Medulla oblongata (tissue), 1 donor: ENCODE measurements at regions not wholly inside any gene's neighbourhood (a gene's known extent, or its start where the extent isn't known, plus 50 kb on each side); places are given as distances from the start of the nearest gene placed in this dataset.
"Not testable (repeated sequence)": the region's sequence is repeated elsewhere in the genome, so short reads cannot be mapped to it uniquely, and the experiment has no call there.

Experiments used
- DNase-seq: peaks from one replicate; pipeline ENCODE4 v3.0.0-alpha.2; 2015; ENCODE audit errors: extremely low spot score

DNA sequence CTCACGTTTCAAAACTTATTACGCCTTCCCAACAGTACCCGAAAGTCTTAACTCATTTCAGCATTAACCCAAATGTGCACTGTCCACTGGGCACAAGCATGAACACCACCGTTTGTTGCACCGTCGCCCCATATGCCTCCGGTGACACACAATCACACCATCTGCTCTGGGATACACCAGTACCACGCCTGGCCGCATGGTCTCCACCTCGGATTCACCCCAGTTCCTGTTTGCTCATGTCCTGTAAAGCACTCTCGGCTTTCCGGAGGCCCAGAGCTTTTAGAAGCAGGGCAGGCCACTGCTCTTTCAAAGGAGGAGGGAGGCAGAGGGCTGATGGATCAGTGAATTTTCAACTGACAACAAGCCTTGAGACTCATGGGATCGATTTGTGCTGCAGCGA lies 1570.0 kb upstream of the DEFB115 start:
- no peak for DNase-seq

DNA sequence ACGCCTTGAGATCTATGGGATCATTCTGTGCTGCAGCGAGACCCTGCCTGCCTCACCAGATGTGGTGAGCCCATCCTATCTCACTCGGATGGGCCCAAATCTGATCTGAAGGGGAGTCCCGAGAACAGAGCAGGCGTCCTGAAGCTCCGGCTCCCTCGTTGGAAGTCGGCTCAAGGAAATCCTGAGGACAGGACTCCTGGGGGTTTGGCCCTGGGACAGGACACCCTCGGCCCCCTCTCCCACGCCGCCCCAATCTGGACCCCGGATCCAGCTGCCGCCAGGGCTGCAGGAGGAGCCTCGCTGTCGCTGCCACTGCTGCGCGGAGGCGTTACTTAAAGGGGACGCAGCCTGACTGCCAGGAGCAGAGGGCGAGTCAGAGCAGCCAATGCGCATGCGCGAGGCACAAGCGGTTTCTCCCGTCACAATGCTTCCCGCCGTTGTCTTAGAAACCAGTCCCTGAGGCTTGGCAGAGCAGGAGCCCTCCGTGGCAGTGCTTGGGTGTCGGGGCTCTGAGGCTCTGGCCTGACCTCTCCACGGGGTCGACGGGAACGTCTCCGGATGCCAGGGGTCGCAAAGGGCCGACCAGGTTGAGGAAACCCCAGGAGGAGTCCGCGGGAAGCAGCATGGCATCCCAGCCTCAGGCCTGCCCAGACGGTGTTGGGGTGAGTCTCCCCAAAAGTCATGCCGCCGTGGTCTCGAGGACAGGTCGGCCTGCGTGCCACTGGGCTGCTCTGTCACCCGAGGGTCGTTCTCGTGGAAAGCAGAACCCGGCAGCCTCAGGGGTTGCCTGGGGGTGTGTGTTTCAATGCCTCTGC lies 1567.8 kb upstream of the DEFB115 start:
- DNase-seq: no peak

DNA sequence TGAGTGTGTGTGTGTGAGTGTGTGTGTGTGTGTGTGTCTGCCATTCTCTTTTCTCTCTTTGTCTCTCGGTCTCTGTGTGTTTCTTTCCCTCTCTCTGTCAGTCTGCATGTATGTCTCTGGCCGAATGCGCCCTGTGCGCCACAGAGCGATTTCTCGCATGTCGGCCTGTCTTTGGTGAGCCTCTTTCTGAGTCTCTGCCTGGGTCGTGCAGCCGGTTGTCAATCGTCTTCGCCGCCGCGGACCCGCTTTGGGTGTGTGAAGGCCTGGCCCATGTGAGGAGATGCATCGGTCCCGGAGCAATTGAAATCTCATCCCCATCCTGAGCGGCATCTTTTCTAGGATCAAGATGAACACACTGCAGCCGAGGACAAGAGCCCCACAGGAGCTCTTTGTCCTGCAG lies 1567.2 kb upstream of the DEFB115 start:
- DNase-seq: no peak

DNA sequence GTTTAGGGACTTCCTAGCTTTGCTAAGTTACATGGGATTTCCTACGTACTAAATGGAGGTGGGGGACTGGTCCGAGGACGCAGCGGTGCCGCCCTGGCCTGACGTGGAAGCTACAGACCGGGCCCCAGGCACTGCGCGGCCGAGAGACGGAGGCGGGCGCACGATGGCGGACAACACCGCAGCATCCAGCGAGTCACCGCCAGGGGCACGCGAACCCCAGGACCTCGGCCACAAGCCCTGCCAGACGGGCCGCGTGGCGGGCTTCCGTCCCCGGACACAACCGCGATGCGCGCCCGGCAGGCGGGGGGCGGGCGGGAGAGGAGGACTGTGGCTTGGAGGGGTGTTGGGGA lies 1516.9 kb upstream of the DEFB115 start:
- DNase-seq: no peak

DNA sequence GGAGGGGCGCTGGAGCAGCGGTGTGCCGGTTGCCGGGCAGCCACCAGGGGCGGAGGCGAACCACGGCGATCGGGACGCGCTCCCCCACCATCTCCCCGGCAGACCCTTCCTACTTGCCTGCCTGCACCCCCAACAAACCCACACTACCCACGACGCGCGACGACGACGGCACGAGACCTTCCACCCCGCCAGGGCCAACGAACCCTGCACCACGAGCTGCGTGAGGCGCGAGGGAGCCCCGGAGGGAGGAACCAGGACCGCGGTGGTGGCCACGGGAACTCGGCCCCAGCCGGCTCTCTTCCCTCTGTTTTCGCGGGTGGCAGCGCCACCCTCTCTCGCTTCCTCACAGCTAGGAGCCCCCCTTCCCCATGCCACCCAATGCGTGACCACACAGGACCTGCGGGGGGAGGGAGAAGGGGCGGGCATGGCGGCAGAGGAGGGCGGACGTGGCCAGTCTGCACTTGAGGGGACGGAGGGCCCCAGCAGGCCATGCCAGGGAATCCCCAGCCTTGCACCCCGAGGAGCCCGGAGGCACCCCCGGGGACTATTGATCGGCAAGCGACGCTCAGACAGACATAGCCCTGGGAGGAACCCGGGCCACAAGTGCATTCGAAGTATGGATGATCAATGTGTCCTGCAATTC lies 1516.4 kb upstream of the DEFB115 start:
- no peak for DNase-seq

DNA sequence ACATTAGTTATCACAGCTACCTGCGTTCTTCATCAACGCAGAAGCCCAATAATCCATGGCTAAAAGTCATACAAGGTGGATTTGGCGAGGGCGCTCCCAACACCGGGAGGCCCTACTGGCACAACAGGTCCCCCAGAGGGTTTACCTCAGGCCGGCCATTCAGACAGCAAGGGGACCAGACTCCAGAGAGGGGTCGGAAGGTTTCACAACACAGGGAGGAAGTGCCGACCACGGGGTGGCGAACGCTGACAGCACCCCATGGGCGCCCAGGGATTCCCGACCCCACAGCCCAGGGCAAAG lies 1515.9 kb upstream of the DEFB115 start:
- no peak for DNase-seq

DNA sequence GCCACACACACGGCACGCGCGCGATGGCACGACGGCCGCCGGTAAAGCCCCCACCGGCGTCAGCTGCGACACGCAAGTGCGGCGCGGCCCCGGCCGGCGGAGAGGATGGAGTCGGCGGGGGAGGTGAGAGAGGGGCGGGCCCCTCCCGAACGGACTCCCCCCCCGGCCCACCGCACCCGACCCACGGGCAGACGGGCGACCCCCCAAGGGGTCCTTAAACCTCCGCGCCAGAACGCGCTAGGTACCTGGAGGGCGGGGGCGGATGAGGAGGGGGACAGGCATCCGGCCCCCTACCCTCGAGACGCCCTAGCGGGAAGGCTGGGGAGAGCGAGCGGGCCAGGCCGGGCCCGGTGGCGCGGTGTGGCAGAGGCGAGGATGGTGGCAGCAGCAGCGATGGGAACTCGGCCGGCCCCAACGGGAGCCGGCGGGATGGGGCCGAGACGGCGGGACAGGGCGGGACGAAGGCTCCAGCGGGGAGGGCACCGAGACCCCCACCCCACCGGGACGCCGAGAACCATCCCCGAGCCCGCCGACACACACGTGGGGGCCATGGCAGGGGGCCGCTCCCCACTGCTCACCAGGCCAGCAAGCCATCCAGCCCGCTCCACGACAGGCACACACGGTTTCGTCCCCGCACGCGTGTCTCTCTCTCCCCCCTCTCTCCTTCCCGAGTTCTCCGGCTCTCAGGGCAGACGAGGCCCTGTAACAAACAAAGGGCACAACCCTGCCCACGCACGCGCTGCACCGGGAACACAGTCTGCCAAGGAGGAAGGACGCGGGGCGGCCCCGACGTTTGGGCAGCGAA lies 1515.4 kb upstream of the DEFB115 start:
- DNase-seq: no peak

DNA sequence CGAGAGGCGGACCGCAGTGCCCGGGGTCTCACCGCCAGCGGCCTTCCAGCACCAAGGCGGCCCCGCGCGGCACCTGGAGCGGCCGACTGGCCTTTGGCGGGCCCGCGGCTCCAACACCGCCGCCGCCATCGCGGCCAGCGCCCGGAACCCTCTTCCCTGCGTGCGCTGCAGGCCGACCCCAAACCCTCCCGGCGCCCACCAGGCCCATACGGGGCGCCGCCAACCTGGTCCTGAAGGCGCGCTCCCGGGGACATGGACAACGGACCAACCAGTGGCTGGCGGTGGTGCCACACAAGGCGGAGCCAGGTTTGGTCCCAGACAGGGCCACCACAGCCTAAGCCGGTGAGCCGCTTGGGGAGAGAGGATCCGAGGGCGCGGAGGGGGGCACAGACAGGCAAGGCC lies 1514.8 kb upstream of the DEFB115 start:
- no peak for DNase-seq

DNA sequence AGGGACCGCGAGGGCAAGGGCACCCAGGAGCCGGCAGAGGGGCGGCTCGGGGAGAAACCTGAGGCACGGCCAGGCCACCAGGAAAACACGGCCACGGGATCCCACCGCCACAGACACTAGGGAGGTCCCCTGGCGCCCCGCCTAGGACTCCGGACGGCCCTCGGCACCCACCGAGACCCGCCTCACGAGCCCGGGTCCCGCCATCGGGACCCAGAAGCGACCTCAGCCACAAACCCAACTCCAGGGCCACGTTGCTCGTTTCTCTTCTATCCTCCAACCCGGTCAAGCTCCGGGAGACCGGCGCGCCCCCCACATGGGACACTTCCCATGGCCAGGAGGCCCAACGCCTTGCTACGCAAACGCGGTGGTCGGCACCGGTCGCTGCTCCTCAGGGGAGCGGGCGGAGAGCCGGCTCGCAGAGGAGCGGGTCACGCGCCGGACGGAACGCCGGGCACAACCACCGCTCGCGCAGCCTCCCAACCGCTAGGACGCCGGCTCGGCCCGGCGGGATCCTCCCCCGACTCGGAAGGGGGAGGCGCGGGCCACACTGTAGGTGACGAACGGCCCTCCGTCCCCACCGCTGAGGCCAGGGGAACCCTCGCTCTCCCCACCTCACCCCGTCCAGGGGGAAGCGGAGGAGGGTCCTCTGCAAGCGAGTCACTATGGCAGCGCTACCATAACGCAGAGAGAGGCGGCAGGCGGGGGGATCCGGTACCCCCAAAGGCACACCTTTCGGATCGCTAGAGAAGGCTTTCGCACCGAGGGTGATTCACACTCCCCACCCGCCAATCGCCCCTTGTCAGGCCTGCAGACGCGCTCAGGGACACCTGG lies 1514.1 kb upstream of the DEFB115 start:
- DNase-seq: no peak

DNA sequence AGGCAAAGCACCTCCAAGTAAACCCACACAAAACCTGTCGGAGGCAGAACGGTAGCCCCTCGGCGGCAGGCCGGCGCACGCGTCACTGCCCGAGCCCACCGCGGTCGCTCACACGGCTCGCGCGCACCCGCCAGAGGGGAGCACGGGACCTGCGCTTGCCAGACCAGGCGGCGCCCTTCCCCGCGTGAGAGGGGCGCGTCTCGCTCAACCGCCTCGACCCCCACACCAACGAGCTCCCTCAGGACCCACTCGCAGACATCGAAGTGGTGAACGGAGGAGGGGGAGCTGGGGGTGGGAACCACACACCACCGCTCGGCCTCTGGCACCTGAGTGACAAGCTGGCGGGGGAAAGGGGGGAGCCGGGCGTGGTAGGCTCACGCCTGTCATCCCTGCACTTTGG lies 1513.4 kb upstream of the DEFB115 start:
- no peak for DNase-seq

DNA sequence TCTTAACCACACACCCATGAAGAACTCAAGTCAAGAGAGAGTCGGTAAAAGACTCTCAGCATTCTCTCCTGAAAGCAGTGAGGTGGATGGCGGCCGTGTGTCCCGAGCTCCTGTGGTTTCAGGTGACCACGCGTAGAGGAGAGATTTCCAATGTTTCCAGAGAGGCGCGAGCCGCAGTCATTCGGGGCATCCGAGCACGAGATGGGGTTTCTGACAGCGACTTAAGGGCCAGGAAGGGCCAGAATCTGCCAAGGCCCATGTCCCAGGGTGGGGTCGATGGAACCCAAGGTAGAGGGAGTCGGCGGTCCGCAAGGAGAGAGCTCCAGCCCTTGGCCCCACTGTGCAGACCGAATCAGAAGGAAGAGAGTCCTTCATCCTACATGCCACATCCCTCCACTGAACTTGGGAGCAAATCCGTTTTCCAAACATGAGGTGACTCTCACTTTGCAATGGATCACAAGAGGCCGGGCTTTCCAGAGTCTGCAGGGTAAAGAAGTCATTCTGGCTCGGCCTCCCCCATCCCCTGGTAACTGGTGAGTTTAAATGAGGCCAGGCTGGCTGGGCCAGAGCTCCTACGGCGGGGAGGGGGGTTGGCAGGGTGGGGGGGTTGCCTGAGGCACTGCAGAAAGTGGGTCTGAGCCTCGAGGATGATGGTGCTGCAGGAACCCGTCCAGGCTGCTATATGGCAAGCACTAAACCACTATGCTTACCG lies 1511.8 kb upstream of the DEFB115 start:
- not testable (repeated sequence) for DNase-seq

DNA sequence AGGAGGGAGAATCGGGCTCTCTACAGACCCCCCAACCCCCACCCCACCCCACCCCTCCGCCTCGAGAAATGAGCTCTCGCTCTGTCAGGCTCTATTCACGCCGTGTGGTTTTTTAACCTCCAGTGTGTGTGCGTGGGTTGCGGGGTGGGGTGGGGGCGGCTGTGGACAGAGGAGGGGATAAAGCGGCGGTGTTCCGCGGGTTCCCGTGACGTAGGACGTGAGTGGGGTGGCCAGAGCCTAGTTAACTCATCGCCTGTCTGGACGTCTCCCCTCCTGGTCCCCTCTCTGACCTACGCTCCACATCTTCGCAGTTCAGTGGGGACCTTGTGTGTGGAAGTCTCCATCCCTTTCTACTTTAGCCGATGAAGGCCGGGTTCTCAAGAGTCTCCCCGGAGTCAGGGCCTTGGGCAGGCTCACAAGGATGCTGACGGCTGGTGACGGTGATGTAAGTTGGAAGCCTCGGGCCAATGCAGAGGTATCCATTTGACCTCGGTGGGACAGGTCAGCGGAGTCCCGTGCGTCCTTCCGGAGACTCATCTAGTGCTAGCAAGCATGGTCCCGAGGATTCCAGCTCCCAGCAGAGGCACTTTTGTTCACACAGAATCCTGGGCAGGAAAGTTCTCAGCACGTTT lies 1507.1 kb upstream of the DEFB115 start:
- no peak for DNase-seq

DNA sequence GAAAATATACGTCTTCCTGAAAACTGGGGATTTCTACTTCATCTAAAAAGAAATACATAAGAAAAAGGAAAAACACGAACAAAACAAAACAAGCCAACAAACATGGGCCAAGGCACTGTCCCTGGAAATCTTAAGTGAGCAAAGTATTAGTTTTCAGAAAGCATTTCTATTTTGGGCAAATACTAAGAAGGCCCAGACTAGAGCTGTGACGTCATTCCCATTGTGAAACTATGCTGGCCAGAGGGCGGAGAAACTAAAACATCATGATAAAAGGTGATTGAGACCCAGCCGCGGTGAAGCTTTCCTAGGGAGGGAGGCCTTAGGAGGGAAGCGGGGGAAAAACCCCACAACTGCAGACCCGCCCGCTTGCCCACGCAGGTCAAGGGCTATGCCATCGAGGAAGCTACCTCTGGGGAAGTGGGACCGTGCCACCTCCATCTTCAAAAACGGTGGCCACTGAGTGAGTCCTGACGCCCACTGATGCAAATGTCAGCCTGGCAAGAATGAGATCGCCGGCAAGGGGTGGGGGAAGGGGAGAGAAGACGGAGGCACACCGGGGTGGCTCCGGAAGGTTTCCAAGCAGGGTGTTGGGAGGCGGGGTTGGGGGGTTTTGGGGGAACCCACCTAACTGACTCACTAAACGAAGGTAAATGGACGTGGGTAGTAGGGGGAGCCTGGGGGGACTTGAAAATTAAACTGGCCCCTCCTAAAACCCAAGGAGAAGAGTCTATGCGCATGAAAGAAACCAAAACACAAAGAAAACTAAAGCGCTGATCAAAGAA lies 1504.6 kb upstream of the DEFB115 start:
- not testable (repeated sequence) for DNase-seq

DNA sequence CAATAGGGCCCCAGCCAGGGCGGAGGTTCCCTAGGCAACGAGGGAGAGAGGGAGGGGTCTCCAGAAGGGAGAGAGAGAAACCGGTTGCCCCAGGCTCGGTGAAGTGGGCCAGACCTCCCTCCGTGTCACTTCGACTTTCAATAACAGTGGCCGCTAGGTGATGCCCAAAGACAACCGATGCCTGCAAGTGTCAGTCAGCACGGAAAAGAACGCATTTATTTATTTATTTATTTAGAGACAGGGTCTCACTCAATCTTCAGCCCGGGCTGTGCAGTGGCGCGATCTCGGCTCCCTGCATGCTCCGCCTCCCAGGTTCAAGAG lies 1504.1 kb upstream of the DEFB115 start:
- not testable (repeated sequence) for DNase-seq

DNA sequence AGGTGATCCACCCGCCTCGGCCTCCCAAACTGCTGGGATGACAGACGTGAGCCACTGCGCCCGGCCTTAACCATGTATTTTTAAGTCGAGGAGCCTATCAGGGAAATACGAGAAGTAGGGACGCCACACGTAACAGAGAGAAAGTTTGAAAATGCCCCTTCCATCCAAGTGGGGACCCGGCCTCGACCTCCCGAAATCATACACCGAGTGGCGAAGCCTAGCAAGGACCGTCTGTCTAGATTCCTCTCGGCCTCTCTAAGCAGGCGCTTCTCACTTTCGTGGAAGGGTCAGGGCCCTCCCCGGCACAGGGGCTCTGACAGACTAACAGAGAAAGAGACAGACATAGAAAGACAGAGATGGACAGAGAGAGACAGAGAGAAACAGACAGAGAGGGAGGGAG lies 1503.6 kb upstream of the DEFB115 start:
- not testable (repeated sequence) for DNase-seq

DNA sequence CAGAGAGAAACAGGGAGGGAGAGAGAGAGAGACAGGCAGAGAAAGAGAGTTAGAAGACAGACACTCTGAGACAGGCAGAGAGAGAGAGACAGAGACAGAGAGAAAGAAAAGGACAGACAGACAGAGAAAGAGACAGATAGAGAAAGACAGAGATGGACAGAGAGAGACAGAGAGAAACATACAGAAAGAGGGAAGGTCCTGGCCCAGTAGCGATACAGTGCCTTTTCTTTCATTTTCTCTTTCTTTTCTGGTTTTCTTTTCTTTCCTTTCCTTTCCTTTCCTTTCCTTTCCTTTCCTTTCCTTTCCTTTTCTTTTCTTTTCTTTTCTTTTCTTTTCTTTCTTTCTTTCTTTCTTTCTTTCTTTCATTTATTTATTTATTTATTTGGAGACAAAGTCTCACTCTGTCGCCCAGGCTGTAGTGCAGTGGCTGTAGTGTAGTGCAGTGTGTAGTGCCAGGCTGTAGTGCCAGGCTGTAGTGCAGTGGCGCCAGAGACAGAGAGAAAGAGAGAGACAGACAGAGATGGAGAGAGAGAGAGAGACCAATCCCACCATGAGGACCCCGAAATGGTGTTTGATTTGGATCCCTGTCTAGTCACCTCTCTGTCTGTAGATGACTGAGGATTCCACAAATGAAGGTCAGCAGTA lies 1501.5 kb upstream of the DEFB115 start:
- not testable (repeated sequence) for DNase-seq

DNA sequence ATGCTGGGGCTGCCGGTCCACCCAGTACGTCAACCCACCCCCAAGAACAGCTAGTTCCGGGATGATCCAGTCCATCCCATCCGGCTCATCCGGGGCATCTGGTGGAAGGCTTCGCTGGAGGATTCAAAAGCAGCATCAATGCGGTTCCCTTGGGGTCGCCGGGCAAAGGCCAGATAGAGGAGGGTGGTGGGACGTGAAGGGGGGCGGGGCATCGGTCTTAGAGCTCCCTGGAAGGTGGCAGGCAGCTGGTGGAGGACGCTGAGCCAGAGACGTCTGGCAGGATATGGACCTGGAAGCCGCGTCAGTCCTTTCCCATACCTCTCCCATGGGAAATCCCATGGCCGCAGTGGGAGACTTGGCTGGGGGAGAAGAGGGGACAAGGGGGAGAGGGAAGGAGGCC lies 1500.8 kb upstream of the DEFB115 start:
- DNase-seq: no peak

DNA sequence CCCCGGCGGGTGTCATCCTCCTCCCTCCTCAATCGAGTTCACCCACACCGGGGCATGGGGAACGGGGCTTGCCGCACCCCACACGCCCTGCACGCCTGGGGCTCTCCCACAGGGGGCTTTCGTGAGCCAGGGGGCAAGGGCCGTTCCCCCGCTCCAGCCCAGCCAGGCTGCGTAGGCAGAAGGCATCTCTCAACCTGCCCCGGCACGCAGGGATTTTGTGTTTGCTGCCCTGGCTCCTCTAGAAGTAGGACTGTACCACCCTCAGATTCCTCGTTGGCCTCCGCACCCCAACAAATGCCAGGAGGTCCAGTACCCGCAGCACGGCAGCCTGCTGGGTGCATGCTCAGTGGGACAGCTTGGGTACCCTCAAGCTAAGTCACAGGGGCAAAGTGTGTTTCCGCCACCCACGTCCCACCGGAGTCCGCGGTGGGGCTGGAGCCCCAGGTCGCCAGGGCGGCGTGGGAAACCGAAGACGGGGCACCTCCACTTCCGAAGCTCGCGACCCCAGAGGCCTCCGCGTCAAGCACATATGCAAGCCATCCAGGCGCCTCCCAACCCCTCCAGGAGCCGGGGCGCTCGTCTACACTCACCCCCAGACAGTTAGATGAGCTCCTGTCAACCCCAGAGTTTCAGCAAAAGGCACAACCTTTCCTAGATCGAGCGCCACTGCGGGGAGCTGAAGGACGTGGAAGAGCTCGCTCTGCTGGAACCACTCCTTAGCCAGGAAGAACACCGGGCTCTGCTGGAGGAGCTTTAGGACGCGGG lies 1495.7 kb upstream of the DEFB115 start:
- DNase-seq: not testable (repeated sequence)

DNA sequence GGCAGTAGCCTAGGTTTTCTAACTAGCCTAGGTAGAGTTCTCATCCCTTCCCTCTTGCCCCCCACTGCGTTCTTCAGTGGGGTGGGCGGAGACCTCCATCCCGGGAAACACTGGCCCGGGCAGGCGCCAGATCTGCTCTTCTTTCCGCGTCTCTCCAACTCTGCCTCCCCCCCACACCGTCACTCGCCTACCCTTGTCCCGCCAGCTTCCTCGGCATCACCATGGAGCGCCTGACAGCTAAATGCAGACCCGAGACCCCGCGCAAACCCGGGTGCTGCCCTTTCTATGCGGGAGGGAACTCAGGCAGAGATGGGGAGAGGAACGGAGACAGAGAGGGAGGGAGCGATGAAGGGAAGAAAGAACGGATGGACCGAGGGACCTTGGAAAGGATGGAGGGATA lies 1494.8 kb upstream of the DEFB115 start:
- DNase-seq: no peak
